ENCODE measurements at regions not wholly inside any gene's neighbourhood (a gene's known extent, or its start where the extent isn't known, plus 50 kb on each side); places are given as distances from the start of the nearest gene placed in this dataset.

GRCh38 chr3:162192340-162193029 is 695.9 kb downstream of the OTOL1 start:
- no peak for TF ChIP-seq KAT7 (CRISPR knock-in tag; IDR thresholded peaks at IDR 0.05; ENCODE audit: borderline replicate concordance)
- TF ChIP-seq YY1 (IDR thresholded peaks at IDR 0.05; ENCODE audit: insufficient read depth, insufficient replicate concordance, low read depth, low read length), result no peak
- no peak for TF ChIP-seq CHD2 (IDR thresholded peaks at IDR 0.05; ENCODE audit: low read depth, low read length)
- TF ChIP-seq RBFOX2 (IDR thresholded peaks at IDR 0.05; ENCODE audit: low read depth, low read length), result no peak
- TF ChIP-seq E2F1 (CRISPR knock-in tag; IDR thresholded peaks at IDR 0.05), result no peak
- TF ChIP-seq ZNF713 (CRISPR knock-in tag; IDR thresholded peaks at IDR 0.05), result no peak
- no peak for TF ChIP-seq PBX2 (CRISPR knock-in tag; IDR thresholded peaks at IDR 0.05)
- TF ChIP-seq TP53 (CRISPR knock-in tag; conservative IDR thresholded peaks at IDR 0.05), result no peak
- TF ChIP-seq ZBTB39 (CRISPR knock-in tag; IDR thresholded peaks at IDR 0.05), result no peak
- no peak for TF ChIP-seq ELF4 (CRISPR knock-in tag; IDR thresholded peaks at IDR 0.05; ENCODE audit: borderline replicate concordance)
- TF ChIP-seq ZNF468 (CRISPR knock-in tag; IDR thresholded peaks at IDR 0.05), result no peak

Data from HepG2 (cell line).